ENCODE measurements at regions not wholly inside any gene's neighbourhood (a gene's known extent, or its start where the extent isn't known, plus 50 kb on each side); places are given as distances from the start of the nearest gene placed in this dataset.

DNA sequence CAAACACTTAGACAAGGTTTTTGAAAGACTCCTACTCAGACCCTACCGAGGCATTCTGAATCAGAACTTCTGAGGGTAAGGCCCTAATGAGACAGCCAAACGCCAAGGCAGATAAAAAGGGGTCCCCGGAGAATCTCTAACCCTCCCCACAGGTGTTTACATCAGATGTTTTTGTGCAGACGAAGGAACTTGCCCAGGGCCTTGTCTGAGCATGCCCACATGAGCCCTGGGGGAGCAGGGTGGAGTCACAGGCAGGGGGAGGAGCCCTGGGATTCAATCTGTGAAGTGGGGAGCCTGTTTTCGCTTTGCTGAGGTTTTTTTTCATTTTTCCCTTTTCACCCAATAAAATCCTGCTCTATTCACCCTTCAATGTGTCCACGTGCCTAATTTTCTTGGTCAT lies 61.6 kb upstream of the MED4 start:
- no peaks in the 10 kb centered on the region for H3K79me2 ChIP-seq (ENCODE audit: control insufficient read depth, insufficient read depth, low read length)
- H3K27ac ChIP-seq (ENCODE audit: insufficient read depth, low read length), result no peak overlapping the region
- no peak overlapping the region for H2AFZ ChIP-seq (ENCODE audit: low read length)
- no peaks in the 10 kb centered on the region for H3K27me3 ChIP-seq (ENCODE audit: control insufficient read depth, insufficient read depth, low read length)
- no peak overlapping the region for H3K4me2 ChIP-seq (ENCODE audit: extremely low read depth, insufficient read depth, low read length)
- no peaks in the 10 kb centered on the region for H4K20me1 ChIP-seq (ENCODE audit: control insufficient read depth, extremely low read depth, insufficient read depth, low read length)
- no peak for DNase-seq (ENCODE audit: low read depth in 2 of 2)
- H3K36me3 ChIP-seq (ENCODE audit: control insufficient read depth, insufficient read depth, low read length), result no peaks in the 10 kb centered on the region
- no peak overlapping the region for H3K4me3 ChIP-seq (replicated peaks in 1 of 4; ENCODE audit: control extremely low read depth in 1 of 4, insufficient read depth in 1 of 4, low read depth in 3 of 4, low read length in 4 of 4)
- H3K4me1 ChIP-seq (ENCODE audit: control insufficient read depth, extremely low read depth, insufficient read depth, low read length), result peaks cover 2% of the 10 kb centered on the region
- no peak overlapping the region for H3K9ac ChIP-seq (ENCODE audit: insufficient read depth, low read length)
- no peaks in the 10 kb centered on the region for H3K9me3 ChIP-seq (ENCODE audit: control insufficient read depth, insufficient read depth, low read depth, low read length)
- TF ChIP-seq, protein P1, sequence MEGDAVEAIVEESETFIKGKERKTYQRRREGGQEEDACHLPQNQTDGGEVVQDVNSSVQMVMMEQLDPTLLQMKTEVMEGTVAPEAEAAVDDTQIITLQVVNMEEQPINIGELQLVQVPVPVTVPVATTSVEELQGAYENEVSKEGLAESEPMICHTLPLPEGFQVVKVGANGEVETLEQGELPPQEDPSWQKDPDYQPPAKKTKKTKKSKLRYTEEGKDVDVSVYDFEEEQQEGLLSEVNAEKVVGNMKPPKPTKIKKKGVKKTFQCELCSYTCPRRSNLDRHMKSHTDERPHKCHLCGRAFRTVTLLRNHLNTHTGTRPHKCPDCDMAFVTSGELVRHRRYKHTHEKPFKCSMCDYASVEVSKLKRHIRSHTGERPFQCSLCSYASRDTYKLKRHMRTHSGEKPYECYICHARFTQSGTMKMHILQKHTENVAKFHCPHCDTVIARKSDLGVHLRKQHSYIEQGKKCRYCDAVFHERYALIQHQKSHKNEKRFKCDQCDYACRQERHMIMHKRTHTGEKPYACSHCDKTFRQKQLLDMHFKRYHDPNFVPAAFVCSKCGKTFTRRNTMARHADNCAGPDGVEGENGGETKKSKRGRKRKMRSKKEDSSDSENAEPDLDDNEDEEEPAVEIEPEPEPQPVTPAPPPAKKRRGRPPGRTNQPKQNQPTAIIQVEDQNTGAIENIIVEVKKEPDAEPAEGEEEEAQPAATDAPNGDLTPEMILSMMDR (conservative IDR thresholded peaks at IDR 0.05 in 1 of 2, IDR thresholded peaks at IDR 0.05 in 1 of 2; ENCODE audit: low read depth in 1 of 2, low read length in 2 of 2), result no peak
- TF ChIP-seq EZH2 (IDR thresholded peaks at IDR 0.05; ENCODE audit: low read length, missing control alignments), result no peak

DNA sequence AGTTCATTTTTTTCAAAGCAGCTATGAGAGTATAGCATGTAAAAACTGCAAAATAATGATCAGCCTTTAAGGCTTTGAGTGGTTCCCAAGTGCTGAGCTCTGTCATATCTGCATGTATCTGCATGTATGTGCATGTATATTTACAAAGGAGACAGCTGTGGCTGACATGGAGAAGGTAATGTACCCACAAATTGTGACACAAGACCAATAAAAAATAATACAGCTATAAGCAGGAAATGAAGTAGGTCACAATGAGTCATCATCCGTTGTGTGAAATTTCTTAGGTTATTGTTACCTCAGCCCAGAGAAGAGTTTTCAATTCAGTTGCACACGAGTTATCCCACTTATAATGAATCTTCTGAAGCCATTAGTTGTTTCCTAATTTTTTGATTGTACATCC lies 60.9 kb upstream of the MED4 start:
- Histone ChIP-seq H3K9ac (ENCODE audit: insufficient read depth, low read length) (no peak overlapping the region), H3K27ac (ENCODE audit: insufficient read depth, low read length) (no peak overlapping the region), H3K9me3 (ENCODE audit: control insufficient read depth, insufficient read depth, low read depth, low read length) (no peaks in the 10 kb centered on the region), H3K4me1 (ENCODE audit: control insufficient read depth, extremely low read depth, insufficient read depth, low read length) (peaks cover 2% of the 10 kb centered on the region), H3K36me3 (ENCODE audit: control insufficient read depth, insufficient read depth, low read length) (no peaks in the 10 kb centered on the region), H4K20me1 (ENCODE audit: control insufficient read depth, extremely low read depth, insufficient read depth, low read length) (no peaks in the 10 kb centered on the region), H3K4me2 (ENCODE audit: extremely low read depth, insufficient read depth, low read length) (no peak overlapping the region), H2AFZ (ENCODE audit: low read length) (no peak overlapping the region), H3K79me2 (ENCODE audit: control insufficient read depth, insufficient read depth, low read length) (no peaks in the 10 kb centered on the region), H3K27me3 (ENCODE audit: control insufficient read depth, insufficient read depth, low read length) (no peaks in the 10 kb centered on the region), H3K4me3 (replicated peaks in 1 of 4; ENCODE audit: control extremely low read depth in 1 of 4, insufficient read depth in 1 of 4, low read depth in 3 of 4, low read length in 4 of 4) (no peak overlapping the region)
- no peak for TF ChIP-seq EZH2 (IDR thresholded peaks at IDR 0.05; ENCODE audit: low read length, missing control alignments)
- TF ChIP-seq, protein P1 (conservative IDR thresholded peaks at IDR 0.05 in 1 of 2, IDR thresholded peaks at IDR 0.05 in 1 of 2; ENCODE audit: low read depth in 1 of 2, low read length in 2 of 2), result no peak
- DNase-seq (ENCODE audit: low read depth in 2 of 2), result peak; percentile 21 to 73

DNA sequence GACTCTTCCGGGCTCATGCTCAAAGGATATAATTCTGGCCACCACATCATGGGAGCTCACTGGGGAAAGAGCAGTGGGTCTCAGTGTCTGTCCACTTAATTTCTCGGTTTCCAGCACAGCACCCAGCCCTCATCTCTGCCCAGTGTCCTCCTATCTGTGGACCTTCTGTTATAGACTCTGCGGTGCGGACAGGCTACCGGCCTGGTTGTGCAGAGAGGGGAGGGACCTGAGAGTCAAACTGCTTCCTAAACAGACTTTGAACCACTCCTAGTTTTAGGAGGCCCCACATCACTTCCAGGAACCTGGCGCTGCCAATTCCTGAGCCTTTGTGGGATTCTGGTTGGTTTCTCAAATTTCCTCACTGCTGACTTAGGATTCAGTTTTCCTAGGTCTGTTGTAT lies 59.8 kb upstream of the MED4 start:
- Histone ChIP-seq H3K27me3 (ENCODE audit: control insufficient read depth, insufficient read depth, low read length) (no peaks in the 10 kb centered on the region), H2AFZ (ENCODE audit: low read length) (no peak overlapping the region), H3K4me1 (ENCODE audit: control insufficient read depth, extremely low read depth, insufficient read depth, low read length) (peaks cover 2% of the 10 kb centered on the region), H3K27ac (ENCODE audit: insufficient read depth, low read length) (no peak overlapping the region), H3K4me2 (ENCODE audit: extremely low read depth, insufficient read depth, low read length) (no peak overlapping the region), H3K79me2 (ENCODE audit: control insufficient read depth, insufficient read depth, low read length) (no peaks in the 10 kb centered on the region), H3K4me3 (replicated peaks in 1 of 4; ENCODE audit: control extremely low read depth in 1 of 4, insufficient read depth in 1 of 4, low read depth in 3 of 4, low read length in 4 of 4) (no peak overlapping the region), H3K9me3 (ENCODE audit: control insufficient read depth, insufficient read depth, low read depth, low read length) (no peaks in the 10 kb centered on the region), H3K36me3 (ENCODE audit: control insufficient read depth, insufficient read depth, low read length) (no peaks in the 10 kb centered on the region), H3K9ac (ENCODE audit: insufficient read depth, low read length) (no peak overlapping the region), H4K20me1 (ENCODE audit: control insufficient read depth, extremely low read depth, insufficient read depth, low read length) (no peaks in the 10 kb centered on the region)
- TF ChIP-seq, protein P1 (conservative IDR thresholded peaks at IDR 0.05 in 1 of 2, IDR thresholded peaks at IDR 0.05 in 1 of 2; ENCODE audit: low read depth in 1 of 2, low read length in 2 of 2), result no peak
- TF ChIP-seq EZH2 (IDR thresholded peaks at IDR 0.05; ENCODE audit: low read length, missing control alignments), result no peak
- DNase-seq (ENCODE audit: low read depth in 2 of 2), result no peak

Data from fibroblast of lung (primary cell).